Right atrium auricular region (tissue), 2 donors: ENCODE measurements at regions not wholly inside any gene's neighbourhood (a gene's known extent, or its start where the extent isn't known, plus 50 kb on each side); places are given as distances from the start of the nearest gene placed in this dataset.

ENCODE experiments used
- DNase-seq: peaks from one replicate; pipeline ENCODE4 v3.0.0-alpha.2; 2019; ENCODE audit warnings: low spot score
- H3K27ac ChIP-seq, 2 donors: fragments of 200-600 bp; sonication (generic); 1 replicate in 1 of 2; 2 replicates in 1 of 2; pipeline ENCODE4 v1.5.1; 2016 to 2019
- H3K27me3 ChIP-seq, 2 donors: fragments of 200-600 bp; sonication (generic); one replicate each; pipeline versions ENCODE4 v1.5.1 to v1.6.0; 2017 to 2019
- H3K36me3 ChIP-seq: fragments of 200-600 bp; sonication (generic); one replicate; pipeline ENCODE4 v1.5.1; 2016
- H3K4me1 ChIP-seq, 2 donors: fragments of 200-600 bp; sonication (generic); one replicate each; pipeline versions ENCODE4 v1.5.1 to v1.6.0; 2017 to 2019
- H3K4me3 ChIP-seq, 2 donors: fragments of 200-600 bp; sonication (generic); 1 replicate in 1 of 2; 2 replicates in 1 of 2; pipeline ENCODE4 v1.5.1; 2017 to 2019; ENCODE audit warnings: mild to moderate bottlenecking in 1 of 2, moderate library complexity in 1 of 2
- H3K9me3 ChIP-seq, 2 donors: fragments of 200-600 bp; sonication (generic); one replicate each; pipeline ENCODE4 v1.5.1; 2019
- TF ChIP-seq, protein P1 (sequence below), 2 donors: fragments of 200-600 bp; sonication (generic); IDR thresholded peaks; one replicate each; pipeline ENCODE4 v1.5.1; 2019; ENCODE audit warnings: antibody characterized with exemption in 2 of 2

GRCh38 chr12:77243345-77243744 lies 178.0 kb upstream of the E2F7 start:
- no peak overlapping the region for H3K27ac ChIP-seq
- no peaks in the 10 kb centered on the region for H3K4me1 ChIP-seq
- DNase-seq: no peak
- H3K4me3 ChIP-seq: no peak overlapping the region
- H3K9me3 ChIP-seq: no peaks in the 10 kb centered on the region
- no peaks in the 10 kb centered on the region for H3K27me3 ChIP-seq
- H3K36me3 ChIP-seq: no peaks in the 10 kb centered on the region
- TF ChIP-seq, protein P1, sequence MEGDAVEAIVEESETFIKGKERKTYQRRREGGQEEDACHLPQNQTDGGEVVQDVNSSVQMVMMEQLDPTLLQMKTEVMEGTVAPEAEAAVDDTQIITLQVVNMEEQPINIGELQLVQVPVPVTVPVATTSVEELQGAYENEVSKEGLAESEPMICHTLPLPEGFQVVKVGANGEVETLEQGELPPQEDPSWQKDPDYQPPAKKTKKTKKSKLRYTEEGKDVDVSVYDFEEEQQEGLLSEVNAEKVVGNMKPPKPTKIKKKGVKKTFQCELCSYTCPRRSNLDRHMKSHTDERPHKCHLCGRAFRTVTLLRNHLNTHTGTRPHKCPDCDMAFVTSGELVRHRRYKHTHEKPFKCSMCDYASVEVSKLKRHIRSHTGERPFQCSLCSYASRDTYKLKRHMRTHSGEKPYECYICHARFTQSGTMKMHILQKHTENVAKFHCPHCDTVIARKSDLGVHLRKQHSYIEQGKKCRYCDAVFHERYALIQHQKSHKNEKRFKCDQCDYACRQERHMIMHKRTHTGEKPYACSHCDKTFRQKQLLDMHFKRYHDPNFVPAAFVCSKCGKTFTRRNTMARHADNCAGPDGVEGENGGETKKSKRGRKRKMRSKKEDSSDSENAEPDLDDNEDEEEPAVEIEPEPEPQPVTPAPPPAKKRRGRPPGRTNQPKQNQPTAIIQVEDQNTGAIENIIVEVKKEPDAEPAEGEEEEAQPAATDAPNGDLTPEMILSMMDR (IDR thresholded peaks at IDR 0.05): no peak

GRCh38 chr12:77239617-77240016 lies 174.2 kb upstream of the E2F7 start:
- TF ChIP-seq, protein P1 (IDR thresholded peaks at IDR 0.05): no peak
- no peaks in the 10 kb centered on the region for H3K27me3 ChIP-seq
- no peaks in the 10 kb centered on the region for H3K9me3 ChIP-seq
- no peak for DNase-seq
- H3K36me3 ChIP-seq: no peaks in the 10 kb centered on the region
- no peaks in the 10 kb centered on the region for H3K4me1 ChIP-seq
- no peak overlapping the region for H3K4me3 ChIP-seq
- no peak overlapping the region for H3K27ac ChIP-seq

- TF ChIP-seq, protein P1 (IDR thresholded peaks at IDR 0.05): no peak
- DNase-seq: no peak
- no peak overlapping the region for H3K4me3 ChIP-seq
- no peaks in the 10 kb centered on the region for H3K9me3 ChIP-seq
- H3K4me1 ChIP-seq: no peaks in the 10 kb centered on the region
- H3K27me3 ChIP-seq: no peaks in the 10 kb centered on the region
- no peak overlapping the region for H3K27ac ChIP-seq
- H3K36me3 ChIP-seq: no peaks in the 10 kb centered on the region
These were observed 173.0 kb upstream of the E2F7 start for GRCh38 chr12:77238335-77238734.

GRCh38 chr12:77237896-77238295 lies 172.5 kb upstream of the E2F7 start:
- TF ChIP-seq, protein P1 (IDR thresholded peaks at IDR 0.05): no peak
- Histone ChIP-seq H3K9me3 (no peaks in the 10 kb centered on the region), H3K4me1 (no peaks in the 10 kb centered on the region), H3K36me3 (no peaks in the 10 kb centered on the region), H3K4me3 (no peak overlapping the region), H3K27me3 (no peaks in the 10 kb centered on the region), H3K27ac (no peak overlapping the region)
- DNase-seq: no peak

GRCh38 chr12:77236066-77236465 lies 170.7 kb upstream of the E2F7 start:
- TF ChIP-seq, protein P1 (IDR thresholded peaks at IDR 0.05): no peak
- Histone ChIP-seq H3K9me3 (no peaks in the 10 kb centered on the region), H3K27ac (no peak overlapping the region), H3K36me3 (no peaks in the 10 kb centered on the region), H3K4me1 (peaks cover 0 to 12% of the 10 kb centered on the region in 2 donors), H3K4me3 (no peak overlapping the region), H3K27me3 (no peaks in the 10 kb centered on the region)
- no peak for DNase-seq

GRCh38 chr12:77232045-77232444 lies 166.7 kb upstream of the E2F7 start:
- no peaks in the 10 kb centered on the region for H3K9me3 ChIP-seq
- H3K4me3 ChIP-seq: no peak overlapping the region
- no peaks in the 10 kb centered on the region for H3K27me3 ChIP-seq
- TF ChIP-seq, protein P1 (IDR thresholded peaks at IDR 0.05): no peak
- H3K36me3 ChIP-seq: no peaks in the 10 kb centered on the region
- peaks cover 0 to 15% of the 10 kb centered on the region in 2 donors for H3K4me1 ChIP-seq
- DNase-seq: no peak
- H3K27ac ChIP-seq: peak overlapping the region in 1 of 2 donors; percentile 61
